HG03097 (cell line): ENCODE measurements at regions not wholly inside any gene's neighbourhood (a gene's known extent, or its start where the extent isn't known, plus 50 kb on each side); places are given as distances from the start of the nearest gene placed in this dataset.
"Not testable (repeated sequence)": the region's sequence is repeated elsewhere in the genome, so short reads cannot be mapped to it uniquely, and the experiment has no call there.

Experiments used
- ATAC-seq: cut with Tn5 transposase; IDR thresholded peaks from one replicate; pipeline ENCODE4 v1.9.1; 2021; ENCODE audit not compliant: unreplicated experiment, low FRiP score

DNA sequence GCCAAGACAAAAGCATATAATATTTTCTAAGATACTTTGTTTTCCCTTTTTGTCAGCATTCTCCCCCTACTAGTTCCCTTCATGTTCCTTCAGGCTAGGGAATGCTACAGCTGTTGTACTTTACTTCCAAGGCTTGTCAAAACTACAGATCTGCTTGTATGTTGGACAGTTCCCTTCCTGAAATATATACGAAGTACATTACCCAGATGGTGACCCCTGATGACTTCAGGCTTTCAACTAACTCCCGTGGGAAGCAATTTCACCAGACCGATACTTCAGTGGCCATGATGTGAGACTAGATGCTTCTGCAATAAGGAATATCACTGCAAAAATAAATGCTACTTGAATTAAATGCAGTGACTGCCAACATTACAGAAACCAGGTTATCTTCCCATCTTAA is 332.8 kb downstream of the SH2D1A start:
- no peak for ATAC-seq

DNA sequence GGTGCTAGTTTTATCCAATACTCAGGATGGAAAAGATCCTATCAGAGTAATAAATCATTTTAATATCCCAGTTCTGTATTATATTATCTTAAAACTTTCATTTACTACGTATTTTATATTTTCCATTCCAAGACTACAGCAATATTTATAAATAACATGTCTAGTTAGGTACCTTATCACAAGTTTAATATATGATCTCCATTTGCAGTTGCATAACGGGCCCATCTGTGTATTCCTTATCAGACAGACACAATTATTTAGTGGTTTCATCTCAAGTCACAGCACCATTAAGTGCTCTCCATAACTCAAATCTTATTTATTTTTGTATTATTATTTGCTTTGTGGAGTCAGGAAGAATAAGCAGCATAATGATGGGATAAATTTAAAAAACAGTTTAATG is 333.9 kb downstream of the SH2D1A start:
- ATAC-seq: no peak

DNA sequence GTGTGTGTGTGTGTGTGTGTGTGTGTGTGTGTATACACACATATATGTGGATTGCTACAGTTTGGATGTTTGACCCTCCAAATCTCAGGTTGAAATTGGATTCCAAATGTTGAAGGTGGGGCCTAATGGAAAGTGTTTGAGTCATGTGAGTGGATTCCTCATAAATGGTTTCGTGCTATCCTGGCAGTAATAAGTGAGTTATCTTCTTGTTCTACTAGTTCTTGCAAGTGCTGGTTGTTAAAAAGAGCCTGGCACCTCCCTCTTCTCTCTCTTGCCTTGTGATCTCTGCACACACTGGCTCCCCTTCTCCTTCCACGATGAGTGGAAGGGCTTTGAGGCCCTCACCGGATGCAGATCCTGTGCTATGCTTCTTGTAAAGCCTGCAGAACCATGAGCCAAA is 344.1 kb downstream of the SH2D1A start:
- no peak for ATAC-seq

DNA sequence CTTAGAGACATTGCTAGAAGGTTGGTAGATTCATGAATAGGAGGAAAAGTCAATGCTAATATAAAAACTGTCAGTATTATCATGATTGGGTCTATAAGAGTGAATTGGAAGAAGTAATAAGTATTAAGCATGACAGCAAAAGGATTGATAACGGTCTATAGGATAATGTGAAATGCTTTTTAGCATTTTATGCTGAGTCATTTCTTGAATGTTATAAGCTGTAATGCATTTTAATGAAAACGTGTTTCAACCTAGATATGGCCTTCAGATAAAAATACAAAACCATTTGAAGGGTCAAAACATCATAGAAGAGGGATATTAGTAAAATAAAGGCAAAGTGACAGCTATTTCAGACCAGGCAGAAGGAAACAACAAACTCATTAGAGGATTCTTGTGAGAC is 353.5 kb downstream of the SH2D1A start:
- ATAC-seq: no peak

DNA sequence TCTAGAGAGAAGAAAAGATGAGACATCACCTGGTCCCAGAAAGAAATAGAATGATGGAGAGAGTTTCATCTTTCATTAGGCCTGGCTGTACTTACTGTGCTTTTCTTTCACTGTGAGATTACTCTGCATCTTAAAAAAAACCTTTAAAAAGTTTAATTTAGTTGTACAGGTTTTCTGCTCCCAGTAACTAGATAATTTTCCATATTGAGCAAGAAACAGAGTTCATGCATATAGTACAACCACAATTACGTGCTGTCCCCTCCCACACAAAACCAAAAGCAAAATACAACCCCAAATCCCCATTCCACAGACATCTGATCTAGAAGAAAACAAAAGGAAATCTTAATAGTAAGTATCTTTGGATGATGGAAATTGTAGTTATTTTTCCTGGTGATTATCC is 371.2 kb downstream of the SH2D1A start:
- no peak for ATAC-seq

DNA sequence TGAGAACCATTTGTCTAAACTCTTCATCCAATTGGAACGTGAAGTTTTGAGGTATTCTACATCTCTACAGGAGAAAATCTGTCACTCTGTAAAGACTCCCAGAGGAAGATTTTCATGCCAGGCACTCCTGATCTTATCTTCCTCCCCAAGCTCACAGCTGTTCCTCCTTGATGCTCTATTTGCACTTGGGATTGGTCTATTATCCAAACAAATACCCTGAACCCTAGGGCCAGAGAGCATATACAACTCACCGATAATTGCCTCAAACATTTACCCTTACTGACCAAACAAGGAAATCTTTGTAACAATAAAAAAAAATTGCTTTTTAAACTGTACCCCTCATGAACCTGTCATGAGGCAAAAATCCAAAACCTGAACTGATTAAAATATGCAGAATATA is 372.7 kb downstream of the SH2D1A start:
- no peak for ATAC-seq

DNA sequence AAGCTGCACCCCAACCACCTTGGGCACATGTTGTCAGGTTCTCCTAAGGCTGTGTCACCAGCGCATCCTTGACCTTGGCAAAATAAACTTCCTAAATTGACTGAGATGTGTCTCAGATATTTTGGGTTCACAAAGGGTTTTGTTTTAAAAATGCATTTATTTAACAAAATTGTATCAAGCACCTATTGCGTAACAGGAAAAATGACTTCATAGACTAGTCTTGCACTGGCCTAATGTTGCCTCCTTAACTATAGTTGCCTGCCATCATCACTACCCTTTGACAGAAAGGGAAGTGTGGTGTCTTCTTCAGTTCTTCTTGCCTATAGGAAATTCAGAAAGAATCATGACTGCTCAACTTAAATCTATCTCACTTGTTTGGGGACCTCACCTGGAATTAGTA is 374.2 kb downstream of the SH2D1A start:
- no peak for ATAC-seq

DNA sequence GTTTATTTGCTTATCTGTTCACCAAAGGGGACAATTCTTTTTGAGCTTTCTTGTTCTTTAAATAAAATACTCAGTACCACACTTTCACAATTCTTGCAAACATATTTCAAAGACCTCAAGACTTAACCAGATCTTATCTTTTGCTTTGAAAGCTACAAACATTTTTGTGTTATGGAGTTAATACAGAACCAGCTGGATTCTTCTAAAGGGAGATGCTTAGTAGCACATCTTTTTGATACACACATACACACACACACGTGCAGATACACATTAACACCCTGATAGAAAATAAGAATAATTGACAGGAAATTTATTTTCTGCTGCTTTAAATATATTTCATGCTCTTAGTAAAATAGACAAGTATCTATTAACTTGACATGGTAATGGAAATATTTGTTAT is 379.1 kb downstream of the SH2D1A start:
- ATAC-seq: no peak

DNA sequence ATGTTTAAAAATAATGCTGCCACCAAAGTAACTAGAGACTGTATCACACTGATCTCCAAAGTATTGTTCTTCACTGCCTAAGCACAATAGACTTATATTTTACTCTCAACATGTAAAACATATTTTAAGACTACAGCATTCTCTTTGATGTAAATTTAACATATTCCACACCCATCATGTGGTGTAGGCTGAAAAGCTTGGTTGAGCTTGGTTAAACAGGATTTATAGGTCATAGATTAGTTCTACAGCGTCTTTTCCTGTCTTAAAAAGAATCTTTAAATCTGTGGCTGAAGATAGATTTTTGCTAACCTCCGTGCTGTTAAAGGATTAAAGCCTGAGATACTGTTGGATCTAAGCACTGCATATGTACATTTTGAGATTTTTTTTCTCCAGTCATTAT is 379.9 kb downstream of the SH2D1A start:
- no peak for ATAC-seq

DNA sequence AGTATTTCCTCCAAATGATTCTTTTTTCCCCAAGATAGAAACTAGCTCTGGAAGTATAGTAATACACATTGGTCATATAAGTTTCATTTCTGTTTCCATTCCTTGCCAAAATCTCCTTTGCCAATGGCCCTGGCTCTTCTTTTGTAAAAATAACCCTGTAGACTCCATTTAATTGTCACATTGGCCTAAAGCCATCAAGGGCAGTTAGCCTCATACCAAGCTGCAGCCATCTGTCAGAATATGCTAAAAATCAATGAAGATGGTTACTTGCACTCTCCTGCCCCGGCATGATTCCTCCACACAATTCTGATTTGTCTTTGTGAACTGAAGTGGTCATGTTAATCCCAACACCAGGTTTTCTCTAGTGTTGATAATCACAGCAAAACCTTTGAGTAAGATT is 380.5 kb downstream of the SH2D1A start:
- ATAC-seq: no peak

DNA sequence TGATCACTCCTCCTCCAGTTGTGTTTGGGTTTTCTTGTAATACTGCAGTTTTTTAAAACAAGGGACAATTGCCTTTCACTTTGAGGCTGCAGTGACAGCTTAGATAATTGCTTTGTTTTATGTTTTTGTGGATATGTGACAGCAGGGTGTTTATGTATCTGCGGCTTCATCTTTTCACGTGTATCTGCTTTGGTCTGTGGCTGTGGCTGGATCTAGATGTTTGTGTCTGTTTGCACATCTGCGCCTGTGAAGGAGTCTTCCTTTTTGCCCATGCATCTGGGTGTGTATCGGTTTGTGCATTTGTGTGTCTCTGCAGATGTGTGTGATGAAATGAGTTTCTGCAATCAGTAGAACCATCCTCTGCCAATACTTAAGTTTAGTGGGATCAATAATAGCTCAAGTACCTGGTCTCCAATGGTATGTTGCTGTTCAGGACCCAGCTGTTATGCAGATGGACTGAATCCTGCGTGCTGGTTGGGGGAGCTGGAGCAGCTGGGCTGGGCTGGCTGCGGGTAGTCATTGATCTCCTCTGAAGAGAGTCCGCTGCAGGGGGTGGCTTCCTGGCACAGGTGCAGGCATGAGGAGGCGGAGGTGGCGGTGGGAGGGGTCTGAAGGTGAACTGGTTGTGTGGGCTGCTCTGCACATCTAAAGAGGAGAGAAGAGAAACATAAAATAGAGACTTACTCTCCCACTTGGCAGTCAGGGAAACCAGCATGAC is 390.3 kb downstream of the SH2D1A start:
- ATAC-seq: no peak

DNA sequence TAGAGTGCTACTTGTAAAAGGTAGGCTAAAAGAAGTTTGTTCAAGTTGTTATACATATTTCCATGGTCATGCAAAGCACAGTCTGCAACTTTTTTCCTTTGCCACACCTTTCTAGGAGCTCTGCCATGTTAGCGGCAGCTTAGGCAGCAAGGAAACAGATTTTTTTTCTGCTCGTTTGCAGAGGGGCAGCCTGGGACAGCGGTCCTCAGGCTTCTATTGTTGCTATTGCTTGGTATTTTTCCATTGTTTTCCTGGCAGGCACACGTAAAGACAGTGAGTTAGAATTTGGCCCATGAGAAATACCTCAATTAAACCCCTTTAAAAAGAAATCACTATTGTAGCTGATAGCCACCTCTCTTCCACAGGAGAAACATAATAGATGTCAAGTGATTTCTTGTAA is 391.4 kb downstream of the SH2D1A start:
- ATAC-seq: no peak

DNA sequence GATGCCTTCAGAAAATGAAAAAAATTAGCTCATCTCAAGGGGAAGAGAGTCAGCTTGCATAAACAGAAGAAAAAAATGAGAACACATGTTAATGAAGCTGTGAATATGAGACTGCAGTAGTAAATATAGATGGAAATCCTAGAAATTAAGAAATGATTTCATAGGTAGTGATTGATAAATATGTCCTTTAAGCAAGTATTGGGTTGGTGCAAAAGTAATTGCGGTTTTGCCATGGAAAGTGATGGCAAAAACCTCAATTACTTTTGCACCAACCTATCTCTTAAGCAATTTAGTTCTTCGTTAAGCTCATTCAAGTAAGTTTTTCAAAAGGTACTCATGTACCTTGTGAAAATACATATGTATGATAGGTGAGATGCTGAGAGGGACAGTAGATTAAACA is 400.9 kb downstream of the SH2D1A start:
- ATAC-seq: no peak

DNA sequence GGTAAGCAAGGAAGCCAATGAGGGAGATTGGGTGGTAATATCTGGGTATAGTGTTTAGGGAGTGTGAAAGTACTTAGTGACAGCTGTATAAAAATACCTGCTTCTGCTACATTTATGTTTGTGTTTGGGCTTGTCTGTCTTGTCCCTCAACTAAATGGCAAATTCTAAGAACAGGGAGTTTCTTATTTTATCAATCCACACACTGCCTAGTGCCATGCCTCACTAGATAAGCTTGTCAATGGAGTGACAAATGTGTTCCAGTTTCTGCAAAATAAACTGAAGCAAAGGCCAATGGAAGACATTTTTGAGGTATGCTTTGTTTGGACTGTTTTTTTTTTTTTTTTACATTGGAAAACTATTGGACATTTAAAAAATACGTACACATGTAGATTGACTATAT is 418.0 kb downstream of the SH2D1A start:
- no peak for ATAC-seq

DNA sequence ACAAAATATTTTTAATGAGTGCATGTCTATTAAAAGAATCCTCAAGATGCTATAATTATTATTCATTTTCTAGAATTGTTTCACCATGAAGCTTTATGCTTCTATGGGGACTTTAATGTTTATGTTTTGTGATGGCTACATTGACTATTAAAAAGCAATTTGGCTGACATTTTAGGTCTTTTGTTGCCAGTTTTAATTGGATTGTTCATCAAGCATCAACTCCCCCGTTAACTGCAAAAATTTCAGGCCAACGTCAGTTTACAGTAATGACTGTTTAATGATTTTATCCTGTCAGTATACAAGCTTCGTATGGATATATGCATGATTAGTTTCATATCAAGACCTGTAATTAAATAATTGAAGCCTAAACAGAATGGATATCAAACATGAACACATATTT is 422.8 kb downstream of the SH2D1A start:
- ATAC-seq: no peak

DNA sequence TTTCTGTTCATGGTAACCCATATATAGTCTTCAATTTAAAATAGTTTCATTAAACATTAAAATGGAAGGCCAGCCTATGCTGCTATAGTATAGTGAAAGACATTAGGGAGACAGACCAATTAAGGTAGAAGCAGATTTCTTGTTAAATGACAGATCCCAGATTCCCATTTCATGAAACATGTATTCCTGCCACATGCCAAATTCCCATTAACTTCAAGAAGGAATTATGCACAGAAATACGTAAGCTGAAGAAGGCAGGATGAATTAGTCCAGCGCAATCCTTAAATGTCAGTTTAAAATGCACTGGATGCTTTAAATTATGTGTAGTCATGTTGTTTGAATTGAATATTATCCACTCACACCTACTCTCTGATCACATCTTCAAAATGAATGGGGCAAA is 424.9 kb downstream of the SH2D1A start:
- no peak for ATAC-seq

DNA sequence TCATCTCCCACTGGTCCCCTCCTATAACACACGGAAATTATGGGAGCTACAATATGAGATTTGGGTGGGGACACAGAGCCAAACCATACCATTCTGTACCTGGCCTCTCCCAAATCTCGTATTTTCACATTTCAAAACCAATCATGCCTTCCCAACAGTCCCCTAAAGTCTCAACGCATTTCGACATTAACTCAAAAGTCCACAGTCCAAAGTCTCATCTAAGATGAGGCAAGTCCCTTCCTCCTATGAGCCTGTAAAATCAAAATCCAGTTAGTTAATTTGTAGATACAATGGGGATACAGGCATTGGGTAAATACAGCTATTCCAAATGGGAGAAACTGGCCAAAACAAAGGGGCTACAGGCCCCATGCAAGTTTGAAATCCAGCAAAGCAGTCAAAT is 441.9 kb downstream of the SH2D1A start:
- ATAC-seq: not testable (repeated sequence)

DNA sequence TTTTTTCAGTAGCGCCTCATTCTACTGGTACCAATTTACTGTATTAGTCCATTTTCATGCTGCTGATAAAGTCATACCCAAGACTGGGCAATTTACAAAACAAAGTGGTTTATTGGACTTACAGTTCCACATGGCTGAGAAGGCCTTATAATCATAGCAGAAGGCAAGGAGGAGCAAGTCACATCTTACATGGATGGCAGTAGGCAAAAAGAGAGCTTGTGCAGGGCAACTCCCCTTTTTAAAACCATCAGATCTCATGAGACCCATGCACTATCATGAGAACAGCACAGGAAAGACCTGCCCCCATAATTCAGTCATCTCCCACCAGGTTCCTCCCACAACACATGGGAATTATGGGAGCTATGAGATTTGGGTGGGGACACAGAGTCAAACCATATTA is 443.5 kb downstream of the SH2D1A start:
- not testable (repeated sequence) for ATAC-seq

DNA sequence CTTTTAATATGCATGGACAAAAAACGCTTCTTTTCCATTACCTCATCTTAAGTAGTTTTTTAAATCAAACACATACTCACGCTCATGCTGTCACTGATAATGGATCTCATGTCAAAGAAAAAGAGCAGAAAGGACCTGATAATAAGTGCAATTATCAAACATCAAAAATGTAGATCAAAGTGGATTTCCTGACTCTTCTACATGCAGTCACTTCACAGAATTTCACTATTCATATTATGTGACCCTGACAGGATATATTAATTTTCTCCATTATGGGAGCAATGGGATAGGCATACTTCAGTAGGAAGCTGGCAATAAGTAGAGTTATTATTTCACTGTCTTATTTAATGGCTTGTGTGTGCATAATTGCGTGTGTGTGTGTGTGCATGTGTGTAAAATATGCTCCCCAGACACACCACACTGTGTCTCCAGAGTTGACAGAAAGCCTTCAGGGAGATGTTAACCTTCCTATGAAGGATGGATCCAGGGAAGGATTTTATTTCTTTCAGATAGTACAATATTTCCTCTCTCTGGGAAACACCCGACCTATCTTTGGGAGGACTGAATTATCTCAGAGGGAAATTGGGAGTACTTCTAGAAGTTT is 445.2 kb downstream of the SH2D1A start:
- ATAC-seq: no peak

DNA sequence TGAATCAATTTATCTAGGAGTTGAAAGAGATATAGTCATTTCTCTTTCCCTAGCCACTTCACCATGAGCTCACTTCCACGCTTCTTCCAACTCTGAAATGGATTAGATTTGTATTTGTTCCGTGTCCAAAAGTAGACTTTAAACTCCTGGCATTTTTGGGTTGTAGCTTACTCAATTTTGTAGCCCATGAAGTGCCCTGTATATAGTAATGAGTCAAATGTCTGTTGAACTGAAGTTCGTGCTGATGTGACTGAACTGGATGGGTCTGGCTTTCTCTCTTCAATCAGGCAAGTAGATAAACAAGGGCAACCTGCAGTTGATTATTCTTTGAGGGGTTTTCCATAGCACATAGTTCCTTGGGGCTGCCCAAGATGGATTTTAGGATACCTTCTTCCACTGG is 450.6 kb downstream of the SH2D1A start:
- ATAC-seq: no peak

DNA sequence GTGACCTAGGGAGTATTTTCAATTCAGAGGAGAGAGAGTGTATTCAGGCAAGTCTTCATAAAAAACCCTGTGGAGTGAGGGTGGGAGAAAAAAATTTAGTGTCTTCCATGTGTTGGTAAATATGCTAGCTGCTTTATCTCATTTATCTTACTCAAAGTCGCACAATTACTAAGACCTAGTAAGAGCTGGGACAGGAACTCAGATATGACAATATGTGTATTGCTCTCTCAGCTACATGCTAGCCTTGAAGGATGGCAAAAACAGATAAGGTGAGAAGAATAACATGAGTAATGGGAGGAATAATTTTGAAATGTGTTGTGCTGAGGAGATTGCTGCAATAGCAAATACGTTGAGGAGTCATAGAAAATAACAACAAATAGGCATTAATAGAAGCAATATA is 458.6 kb downstream of the SH2D1A start:
- ATAC-seq: no peak

DNA sequence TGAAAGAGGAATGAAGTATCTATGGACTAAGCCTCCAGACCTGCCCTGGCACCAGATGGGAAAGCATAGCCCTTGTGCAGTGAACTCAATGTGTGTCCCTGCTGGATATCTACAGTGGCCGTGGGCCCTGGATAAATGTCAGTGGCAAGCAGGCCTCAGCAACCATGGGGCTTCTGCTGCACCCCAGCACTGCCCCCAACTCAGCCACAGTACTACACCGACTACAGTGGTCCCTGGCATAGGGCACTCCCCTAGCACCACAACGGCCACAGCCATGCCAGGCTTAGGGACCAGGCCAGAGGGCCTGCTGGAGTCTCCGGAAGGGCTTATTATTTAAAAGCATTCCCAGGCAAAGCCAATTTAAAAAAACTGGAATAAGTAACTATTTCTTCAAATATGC is 459.1 kb downstream of the SH2D1A start:
- ATAC-seq: no peak

DNA sequence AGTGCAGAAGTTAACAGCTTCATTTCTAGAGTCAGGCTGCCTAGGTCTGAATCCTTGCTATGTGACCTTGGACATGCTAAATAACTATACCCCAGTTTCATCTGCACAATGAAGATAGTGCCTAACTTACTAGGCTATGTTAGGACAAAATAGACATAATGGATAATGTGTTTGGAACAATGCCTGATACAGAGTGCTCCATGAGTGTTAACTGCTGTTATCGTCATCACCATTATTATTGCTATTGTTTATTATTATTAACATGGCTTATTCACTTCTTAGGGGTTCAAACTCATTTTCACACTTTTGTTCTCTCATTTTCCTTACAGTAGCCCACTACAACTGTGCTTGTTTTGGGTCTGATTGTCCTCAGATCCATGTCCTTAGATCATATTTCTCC is 467.7 kb downstream of the SH2D1A start:
- ATAC-seq: no peak
